Astrocyte (in vitro differentiated cells and primary cell): ENCODE measurements at regions not wholly inside any gene's neighbourhood (a gene's known extent, or its start where the extent isn't known, plus 50 kb on each side); places are given as distances from the start of the nearest gene placed in this dataset.

Source experiments
- EZH2 ChIP-seq: IDR thresholded peaks from 2 replicates; pipeline ENCODE4 v1.6.1; 2012; ENCODE audit warnings: mild to moderate bottlenecking, low read length, inconsistent platforms; ENCODE audit not compliant: insufficient read depth
- TF ChIP-seq, protein P1 (sequence below): IDR thresholded peaks from 2 replicates; pipeline ENCODE4 v1.5.1; 2011; ENCODE audit warnings: low read depth, mild to moderate bottlenecking, inconsistent platforms, low read length, moderate library complexity; ENCODE audit not compliant: insufficient read depth

DNA sequence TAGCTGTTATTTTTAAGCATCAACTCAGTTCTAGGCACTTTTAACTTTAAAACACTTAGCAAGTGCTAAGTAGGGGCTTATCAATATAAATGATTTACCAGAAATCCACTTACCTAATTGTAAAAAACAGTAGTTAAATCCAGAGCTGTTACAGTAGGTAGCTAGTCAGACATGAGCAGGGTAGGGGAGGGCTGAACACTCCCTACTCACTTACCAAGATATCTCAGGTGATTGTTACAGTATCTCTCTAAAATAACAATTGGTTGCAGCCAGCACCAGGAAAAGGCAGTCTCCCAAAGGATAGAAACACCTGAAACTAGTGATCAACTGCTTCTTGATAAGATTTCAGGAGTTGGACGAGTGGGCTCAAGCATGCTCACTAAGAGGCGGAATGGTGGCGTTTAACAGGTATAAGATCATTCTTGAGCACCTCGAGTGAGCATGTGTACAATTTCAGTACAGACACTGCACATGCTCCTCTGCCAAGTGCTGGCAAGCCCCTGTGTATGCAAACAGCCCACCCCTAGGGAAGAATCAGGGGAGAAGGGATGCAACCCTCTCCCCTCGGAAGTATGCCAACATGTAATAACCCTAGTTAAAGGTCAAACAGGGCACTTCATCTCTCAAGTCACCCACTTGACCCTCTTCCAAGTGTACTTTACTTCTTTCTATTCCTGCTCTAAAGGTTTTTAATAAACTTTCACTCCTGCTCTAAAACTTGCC is 1113.6 kb upstream of the SEL1L start:
- TF ChIP-seq, protein P1, sequence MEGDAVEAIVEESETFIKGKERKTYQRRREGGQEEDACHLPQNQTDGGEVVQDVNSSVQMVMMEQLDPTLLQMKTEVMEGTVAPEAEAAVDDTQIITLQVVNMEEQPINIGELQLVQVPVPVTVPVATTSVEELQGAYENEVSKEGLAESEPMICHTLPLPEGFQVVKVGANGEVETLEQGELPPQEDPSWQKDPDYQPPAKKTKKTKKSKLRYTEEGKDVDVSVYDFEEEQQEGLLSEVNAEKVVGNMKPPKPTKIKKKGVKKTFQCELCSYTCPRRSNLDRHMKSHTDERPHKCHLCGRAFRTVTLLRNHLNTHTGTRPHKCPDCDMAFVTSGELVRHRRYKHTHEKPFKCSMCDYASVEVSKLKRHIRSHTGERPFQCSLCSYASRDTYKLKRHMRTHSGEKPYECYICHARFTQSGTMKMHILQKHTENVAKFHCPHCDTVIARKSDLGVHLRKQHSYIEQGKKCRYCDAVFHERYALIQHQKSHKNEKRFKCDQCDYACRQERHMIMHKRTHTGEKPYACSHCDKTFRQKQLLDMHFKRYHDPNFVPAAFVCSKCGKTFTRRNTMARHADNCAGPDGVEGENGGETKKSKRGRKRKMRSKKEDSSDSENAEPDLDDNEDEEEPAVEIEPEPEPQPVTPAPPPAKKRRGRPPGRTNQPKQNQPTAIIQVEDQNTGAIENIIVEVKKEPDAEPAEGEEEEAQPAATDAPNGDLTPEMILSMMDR: no peak
- TF ChIP-seq EZH2: no peak
